GM08714 (cell line): ENCODE measurements at regions not wholly inside any gene's neighbourhood (a gene's known extent, or its start where the extent isn't known, plus 50 kb on each side); places are given as distances from the start of the nearest gene placed in this dataset.
"Not testable (repeated sequence)": the region's sequence is repeated elsewhere in the genome, so short reads cannot be mapped to it uniquely, and the experiment has no call there.

Experiments used
- H3K4me3 ChIP-seq: fragments of 200-500 bp; sonication (Bioruptor generic); 2 replicates; pipeline ENCODE4 v1.5.1; 2014; ENCODE audit warnings: mild to moderate bottlenecking, low read length, inconsistent platforms
- ZNF274 ChIP-seq: IDR thresholded peaks from 2 replicates; pipeline ENCODE4 v1.6.1; 2012; ENCODE audit warnings: mild to moderate bottlenecking, low read depth, low read length

- TF ChIP-seq ZNF274 = no peak
- no peak overlapping the region for H3K4me3 ChIP-seq
These were observed 121.9 kb upstream of the SULF2 start for GRCh38 chr20:47907031-47907675.

- TF ChIP-seq ZNF274 = no peak
These were observed 121.0 kb upstream of the SULF2 start for GRCh38 chr20:47906348-47906660.

GRCh38 chr20:47905628-47906347, 120.5 kb upstream of the SULF2 start:
- H3K4me3 ChIP-seq = no peak overlapping the region

More at GRCh38 chr20:47906348-47906660, 121.0 kb upstream of the SULF2 start:
- H3K4me3 ChIP-seq = no peak overlapping the region

GRCh38 chr20:47903009-47903408, 117.7 kb upstream of the SULF2 start:
- H3K4me3 ChIP-seq = not testable (repeated sequence)

More at GRCh38 chr20:47905628-47906347, 120.5 kb upstream of the SULF2 start:
- no peak for TF ChIP-seq ZNF274

GRCh38 chr20:47899313-47899712, 114.0 kb upstream of the SULF2 start:
- H3K4me3 ChIP-seq = not testable (repeated sequence)

GRCh38 chr20:47897461-47897860, 112.2 kb upstream of the SULF2 start:
- no peak overlapping the region for H3K4me3 ChIP-seq
- no peak for TF ChIP-seq ZNF274

- H3K4me3 ChIP-seq = not testable (repeated sequence)
These were observed 107.4 kb upstream of the SULF2 start for GRCh38 chr20:47892681-47893080.

GRCh38 chr20:47890708-47891107, 105.4 kb upstream of the SULF2 start:
- not testable (repeated sequence) for H3K4me3 ChIP-seq

- not testable (repeated sequence) for H3K4me3 ChIP-seq
These were observed 104.5 kb upstream of the SULF2 start for GRCh38 chr20:47889751-47890150.

GRCh38 chr20:47888351-47888750, 103.1 kb upstream of the SULF2 start:
- TF ChIP-seq ZNF274 = no peak

GRCh38 chr20:47887477-47888080, 102.3 kb upstream of the SULF2 start:
- H3K4me3 ChIP-seq = no peak overlapping the region
- no peak for TF ChIP-seq ZNF274

More at GRCh38 chr20:47888351-47888750, 103.1 kb upstream of the SULF2 start:
- H3K4me3 ChIP-seq = no peak overlapping the region

- H3K4me3 ChIP-seq = no peak overlapping the region
- no peak for TF ChIP-seq ZNF274
These were observed 101.8 kb upstream of the SULF2 start for GRCh38 chr20:47887064-47887463.

GRCh38 chr20:47886454-47887041, 101.3 kb upstream of the SULF2 start:
- no peak overlapping the region for H3K4me3 ChIP-seq
- no peak for TF ChIP-seq ZNF274

- TF ChIP-seq ZNF274 = no peak
- H3K4me3 ChIP-seq = no peak overlapping the region
These were observed 100.7 kb upstream of the SULF2 start for GRCh38 chr20:47885909-47886453.

- H3K4me3 ChIP-seq = not testable (repeated sequence)
These were observed 98.7 kb upstream of the SULF2 start for GRCh38 chr20:47883940-47884339.
